ENCODE measurements at regions not wholly inside any gene's neighbourhood (a gene's known extent, or its start where the extent isn't known, plus 50 kb on each side); places are given as distances from the start of the nearest gene placed in this dataset.
"Not testable (repeated sequence)": the region's sequence is repeated elsewhere in the genome, so short reads cannot be mapped to it uniquely, and the experiment has no call there.

DNA sequence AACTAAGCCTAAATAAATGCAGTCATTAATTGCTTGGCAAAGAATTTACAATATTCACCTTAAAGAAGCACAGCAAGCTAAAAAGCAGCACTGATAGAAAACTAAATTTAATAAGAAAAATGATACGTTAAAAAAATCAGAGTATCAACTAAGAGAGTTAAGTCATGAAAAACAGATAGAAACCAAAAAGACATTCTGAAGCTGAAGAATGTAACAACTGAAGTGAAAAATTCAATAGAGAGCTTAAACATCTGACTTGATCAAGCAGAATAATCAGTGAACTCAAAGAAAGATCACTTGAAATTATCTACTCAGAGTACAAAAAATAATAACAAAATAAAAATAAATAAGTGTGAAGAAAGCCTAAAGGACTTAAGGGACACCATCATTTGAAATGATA lies 588.0 kb upstream of the HS3ST1 start:
- DNase-seq, result no peak

GRCh38 chr4:12005471-12005870 lies 576.8 kb upstream of the HS3ST1 start:
- DNase-seq, result no peak

GRCh38 chr4:11996581-11996980 lies 567.9 kb upstream of the HS3ST1 start:
- DNase-seq, result not testable (repeated sequence)

GRCh38 chr4:11976726-11977263 lies 548.1 kb upstream of the HS3ST1 start:
- DNase-seq, result no peak

DNA sequence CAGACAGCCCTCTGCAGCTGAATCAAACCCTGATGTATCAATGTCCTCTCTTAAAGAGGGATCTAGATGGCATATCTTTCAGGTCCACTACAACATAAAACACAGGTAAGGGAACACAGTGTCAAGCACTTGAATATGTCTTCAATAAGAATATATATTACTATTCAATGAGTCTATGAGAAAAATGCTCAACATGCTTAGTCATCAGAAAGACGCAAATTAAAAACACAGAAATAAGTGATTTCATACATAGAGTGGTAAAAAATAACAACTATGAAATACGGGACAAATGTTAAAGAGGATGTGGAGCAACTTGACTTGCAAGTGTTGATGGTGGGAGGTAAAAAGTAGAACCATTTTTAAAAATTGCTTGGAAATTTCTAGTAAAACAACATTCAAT lies 544.6 kb upstream of the HS3ST1 start:
- DNase-seq, result no peak

DNA sequence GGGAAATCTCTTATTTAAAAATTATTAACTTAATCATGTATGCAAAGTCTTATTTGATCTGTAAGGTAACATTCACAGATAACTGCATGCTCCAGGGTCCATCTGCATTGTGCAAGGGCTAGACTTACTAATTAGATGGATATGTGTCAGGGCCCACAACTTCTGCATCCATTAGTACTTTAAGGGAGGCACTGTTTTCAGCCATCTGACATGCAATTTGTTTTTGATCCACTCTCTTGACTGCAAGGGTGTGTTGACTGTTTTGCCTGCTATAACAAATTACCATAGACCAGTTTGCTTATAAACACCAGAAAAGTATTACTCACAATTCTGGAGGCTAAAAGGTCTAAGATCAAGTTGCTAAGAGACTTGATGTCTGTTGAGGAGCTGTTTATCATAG lies 542.1 kb upstream of the HS3ST1 start:
- no peak for DNase-seq

GRCh38 chr4:11966782-11967181 lies 538.1 kb upstream of the HS3ST1 start:
- no peak for DNase-seq

GRCh38 chr4:11954093-11954492 lies 525.4 kb upstream of the HS3ST1 start:
- no peak for DNase-seq

- DNase-seq, result no peak
These were observed 520.7 kb upstream of the HS3ST1 start for GRCh38 chr4:11949355-11949754.

DNA sequence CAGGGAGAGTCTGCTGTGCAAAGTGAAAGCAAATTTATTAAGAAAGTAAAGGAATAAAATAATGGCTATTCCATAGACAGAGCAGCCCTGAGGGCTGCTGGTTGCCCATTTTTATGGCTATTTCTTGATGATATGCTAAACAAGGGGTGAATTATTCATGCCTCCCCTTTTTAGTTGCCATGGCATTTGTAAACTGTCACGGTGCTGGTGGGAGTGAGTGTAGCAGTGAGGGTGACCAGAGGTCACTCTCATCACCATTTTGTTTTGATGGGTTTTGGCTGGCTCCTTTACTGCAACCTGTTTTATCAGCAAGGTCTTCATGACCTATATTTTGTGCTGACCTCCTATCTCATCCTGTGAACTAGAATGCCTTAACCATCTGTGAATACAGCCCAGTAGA lies 518.9 kb upstream of the HS3ST1 start:
- not testable (repeated sequence) for DNase-seq

- DNase-seq, result no peak
These were observed 509.2 kb upstream of the HS3ST1 start for GRCh38 chr4:11937941-11938340.

DNA sequence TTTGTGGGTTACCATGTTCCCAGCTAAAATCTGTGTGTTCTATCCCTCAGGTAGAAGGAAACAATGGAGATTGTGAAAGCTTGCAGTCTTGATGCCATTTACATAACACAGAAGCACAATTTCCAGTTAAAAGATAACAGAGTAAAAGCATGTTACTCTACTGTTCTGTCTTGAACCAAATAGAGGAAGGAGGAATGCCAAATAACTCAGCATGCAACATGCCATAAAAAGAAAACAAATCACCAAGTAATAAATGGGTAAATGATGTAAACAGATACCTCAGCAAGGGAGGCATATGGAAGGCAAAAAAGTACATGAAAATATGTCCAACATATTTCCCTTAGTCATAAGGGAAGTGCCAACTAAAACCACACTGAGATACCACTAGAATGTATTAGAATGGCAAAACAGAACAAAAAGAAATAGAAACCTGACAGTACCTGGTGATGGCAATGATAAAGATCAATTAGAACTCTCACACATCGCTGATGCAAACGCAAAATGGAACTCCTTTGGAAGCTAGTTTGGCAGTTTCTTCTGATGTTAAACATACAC lies 502.6 kb upstream of the HS3ST1 start:
- no peak for DNase-seq

DNA sequence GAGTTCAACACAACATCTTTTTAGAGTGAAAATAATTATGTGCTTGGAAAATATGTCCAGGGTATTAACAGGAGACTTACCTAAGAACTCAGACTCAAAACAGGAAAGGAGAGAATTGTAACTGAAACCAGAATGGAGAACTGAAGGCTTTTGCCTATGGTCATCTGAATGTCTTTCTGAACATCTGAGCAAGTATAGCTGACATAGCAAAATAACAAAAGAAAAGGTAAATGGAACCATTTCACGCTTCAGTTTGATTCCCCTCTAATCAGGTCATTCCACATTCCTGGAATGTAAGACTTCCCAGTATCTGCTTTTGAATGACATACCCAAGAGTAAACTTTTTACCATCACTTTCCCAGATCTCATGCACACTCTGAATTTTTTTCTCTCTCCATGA lies 500.4 kb upstream of the HS3ST1 start:
- DNase-seq, result no peak

GRCh38 chr4:11919316-11919715 lies 490.6 kb upstream of the HS3ST1 start:
- no peak for DNase-seq

GRCh38 chr4:11914406-11914805 lies 485.7 kb upstream of the HS3ST1 start:
- no peak for DNase-seq

DNA sequence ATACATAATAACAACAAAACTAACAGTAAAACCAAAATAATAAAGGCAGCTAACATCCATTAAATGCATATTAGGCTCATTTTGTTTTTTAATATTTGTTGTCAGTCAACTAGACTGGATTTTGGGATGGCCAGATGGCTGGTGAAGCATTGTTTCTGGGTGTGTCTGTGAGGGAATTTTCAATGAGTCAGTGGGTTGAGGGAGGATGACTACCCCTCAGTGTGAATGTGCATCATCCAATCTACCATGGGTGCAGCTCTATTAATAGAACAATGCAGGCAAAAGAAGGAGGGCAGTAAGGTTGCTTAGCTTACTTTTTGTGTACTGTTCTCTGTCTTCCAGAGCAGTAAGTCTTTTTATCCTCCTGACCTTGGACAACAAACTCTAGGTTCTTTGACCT lies 484.2 kb upstream of the HS3ST1 start:
- DNase-seq, result no peak

DNA sequence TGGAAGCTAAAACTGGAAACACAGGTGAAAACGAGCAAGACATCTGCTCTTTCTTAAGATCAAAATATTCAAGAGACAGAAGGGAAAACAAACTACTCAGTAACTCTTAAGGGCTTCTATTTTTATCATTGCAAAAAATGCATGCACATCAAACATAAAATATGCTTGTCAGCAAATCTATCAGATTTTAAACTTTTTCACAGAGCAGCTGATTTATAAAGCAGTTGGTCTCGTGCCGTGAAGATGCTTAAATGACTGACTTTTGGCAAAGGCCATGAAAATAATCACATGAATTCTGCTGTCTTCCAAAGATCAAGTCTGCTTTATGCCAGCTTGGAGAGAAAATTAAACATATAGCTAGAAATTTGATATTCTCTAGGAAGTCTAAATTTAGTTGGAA lies 482.1 kb upstream of the HS3ST1 start:
- no peak for DNase-seq

DNA sequence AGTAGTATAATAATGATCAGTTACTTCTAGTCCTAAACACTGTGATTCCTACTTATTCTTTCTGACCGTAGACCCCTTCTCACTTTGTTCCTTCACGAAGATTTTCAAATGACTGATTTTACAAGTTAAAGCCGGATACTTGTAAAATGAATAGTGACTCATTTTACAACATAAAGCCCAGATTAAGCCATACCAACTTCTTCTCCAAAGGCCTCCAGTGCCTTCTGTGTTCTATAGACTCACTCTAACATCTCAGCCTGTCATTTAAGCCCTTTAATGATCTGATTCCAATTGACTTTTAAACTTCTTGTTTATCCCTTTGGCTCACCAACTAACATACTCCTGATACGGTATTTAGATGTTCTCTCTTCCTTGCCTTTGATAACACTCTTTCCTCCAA lies 480.0 kb upstream of the HS3ST1 start:
- DNase-seq, result no peak

DNA sequence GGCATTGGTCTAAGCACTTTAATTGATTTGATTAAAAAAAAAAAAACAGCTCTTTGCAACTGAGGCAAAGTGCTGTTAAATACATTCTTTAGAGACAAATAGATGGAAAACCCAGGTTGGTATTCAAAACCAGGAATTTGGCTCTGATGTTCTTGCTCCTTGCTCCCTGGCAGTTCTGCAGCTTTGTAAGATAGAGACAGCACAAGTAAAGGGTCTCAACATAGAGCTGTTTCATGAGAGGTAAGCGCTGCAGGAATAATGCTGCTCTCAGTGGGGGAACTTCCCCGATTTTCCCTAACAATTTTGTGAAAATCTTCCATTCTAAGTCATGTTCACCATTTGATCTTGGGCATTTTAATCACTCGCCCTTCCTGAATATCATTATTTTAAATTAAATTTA lies 479.5 kb upstream of the HS3ST1 start:
- DNase-seq, result no peak

DNA sequence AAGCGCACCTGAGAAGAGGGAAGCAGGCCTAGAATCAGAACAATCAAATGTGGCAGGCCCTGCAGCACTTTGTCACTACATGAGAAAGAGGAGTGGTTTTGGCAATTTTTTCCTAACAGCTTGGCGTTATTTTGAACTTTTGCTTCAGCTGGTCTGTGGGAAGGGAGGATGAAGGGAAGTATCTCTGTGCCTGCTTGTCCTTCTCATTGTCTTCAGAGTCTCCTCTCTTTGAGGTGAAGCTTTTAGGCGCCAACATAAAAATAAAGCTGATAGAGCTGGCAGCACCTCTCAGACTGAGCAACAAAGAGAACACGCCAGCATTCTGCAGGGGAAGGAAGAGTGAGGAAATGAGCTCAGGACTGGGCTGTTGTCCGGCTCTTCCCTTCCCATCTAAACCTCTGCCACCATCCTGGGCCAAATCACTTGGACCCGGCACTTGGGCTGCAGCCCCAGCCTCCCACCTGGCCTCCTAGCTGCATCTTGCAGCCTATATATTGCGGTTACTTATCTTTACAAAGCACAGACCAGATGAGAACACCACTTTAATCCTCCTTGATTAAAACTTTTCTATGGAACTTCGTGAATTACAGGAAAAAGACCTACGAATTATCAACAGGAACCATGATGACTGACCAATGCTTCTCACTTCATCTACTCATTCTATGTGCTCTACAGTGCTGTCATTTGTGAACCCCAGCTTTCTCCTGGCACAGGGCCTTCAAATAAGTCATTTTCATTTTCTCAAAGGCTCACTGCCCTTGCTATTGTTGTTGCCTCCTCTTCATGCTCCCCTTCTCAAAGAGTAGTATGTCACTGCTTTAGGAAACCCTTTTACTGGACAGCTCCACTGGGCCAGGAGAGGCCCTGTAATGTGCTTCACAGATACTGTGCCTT lies 476.4 kb upstream of the HS3ST1 start:
- DNase-seq, result no peak

DNA sequence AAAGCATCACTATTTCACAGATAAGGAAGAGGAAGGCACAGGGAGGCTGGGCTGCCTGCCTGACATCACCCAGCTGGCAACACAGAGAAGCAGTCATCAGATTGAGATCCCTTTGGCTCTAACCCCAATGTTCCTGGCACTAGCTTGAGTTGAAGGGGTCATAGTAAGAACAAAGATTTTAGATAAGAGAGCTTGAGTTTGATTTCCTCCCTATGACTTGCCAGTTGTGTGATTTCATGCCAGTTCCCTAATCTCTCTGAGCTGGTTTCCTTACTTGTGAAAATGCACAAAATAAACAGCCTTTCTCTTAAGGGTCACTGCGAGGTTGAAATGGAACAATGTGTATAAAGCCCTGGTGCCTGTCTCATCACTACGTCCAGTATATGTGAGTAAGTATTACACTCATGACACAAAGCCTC lies 475.4 kb upstream of the HS3ST1 start:
- DNase-seq, result no peak

GRCh38 chr4:11901089-11901488 lies 472.4 kb upstream of the HS3ST1 start:
- DNase-seq, result no peak

GRCh38 chr4:11900359-11900758 lies 471.7 kb upstream of the HS3ST1 start:
- DNase-seq, result no peak

GRCh38 chr4:11898796-11899195 lies 470.1 kb upstream of the HS3ST1 start:
- no peak for DNase-seq

DNA sequence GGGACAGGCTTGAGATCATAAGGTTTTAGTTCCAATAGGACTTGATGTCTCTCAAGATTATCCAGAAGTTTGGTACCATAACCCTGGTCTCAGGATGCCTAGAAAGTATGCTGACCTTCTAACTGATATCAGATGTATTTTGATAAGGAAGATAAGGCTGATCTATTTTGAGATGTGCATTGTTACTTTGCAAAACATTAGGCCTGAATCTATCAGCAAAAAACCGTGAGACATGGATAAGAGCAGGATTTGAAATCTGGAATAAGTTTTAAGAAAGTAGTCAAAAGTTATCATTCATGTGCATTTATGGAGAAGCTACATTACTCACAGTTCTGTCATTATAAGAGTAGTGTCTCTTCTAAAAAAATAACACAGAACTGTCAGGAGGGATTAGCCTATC lies 467.1 kb upstream of the HS3ST1 start:
- DNase-seq, result no peak

Measured in 8988T (cell line).